H1 (cell line): ENCODE measurements at regions not wholly inside any gene's neighbourhood (a gene's known extent, or its start where the extent isn't known, plus 50 kb on each side); places are given as distances from the start of the nearest gene placed in this dataset.

Experiments
- ASH2L ChIP-seq: fragments of 200-600, 300-600 bp; sonication (generic); IDR thresholded peaks from one replicate; pipeline ENCODE4 v1.7.1; 2017; ENCODE audit warnings: low read length
- CBX5 ChIP-seq: fragments of 300-800, 300-1000 bp; sonication (generic); IDR thresholded peaks from 2 replicates; pipeline ENCODE4 v1.7.1; 2016; ENCODE audit warnings: antibody characterized with exemption, low read length, low read depth
- CEBPB ChIP-seq: IDR thresholded peaks from 2 replicates; pipeline ENCODE4 v1.6.1; 2012; ENCODE audit warnings: low read depth, low read length
- MAFK ChIP-seq: IDR thresholded peaks from 2 replicates; pipeline ENCODE4 v1.6.1; 2012; ENCODE audit warnings: low read depth, mild to moderate bottlenecking, improper control_type of control experiment, low read length
- TAF7 ChIP-seq: optimal IDR thresholded peaks from 2 replicates; pipeline ENCODE3; 2011; ENCODE audit warnings: low read depth, mild to moderate bottlenecking, inconsistent platforms, low read length, moderate library complexity, borderline replicate concordance

GRCh38 chr1:157409927-157410326, 142.4 kb downstream of the FCRL5 start (continued):
- no peak for TF ChIP-seq TAF7
- TF ChIP-seq ASH2L, result no peak
- TF ChIP-seq CEBPB, result no peak
- no peak for TF ChIP-seq MAFK
- no peak for TF ChIP-seq CBX5
